ENCODE measurements at regions not wholly inside any gene's neighbourhood (a gene's known extent, or its start where the extent isn't known, plus 50 kb on each side); places are given as distances from the start of the nearest gene placed in this dataset.
"Not testable (repeated sequence)": the region's sequence is repeated elsewhere in the genome, so short reads cannot be mapped to it uniquely, and the experiment has no call there.

GRCh38 chr2:34519659-34520058 is 920.6 kb upstream of the FAM98A start:
- H3K27ac ChIP-seq, result no peak overlapping the region
- H3K4me3 ChIP-seq, result no peak overlapping the region
- DNase-seq, result no peak
- no peaks in the 10 kb centered on the region for H3K4me1 ChIP-seq
- no peaks in the 10 kb centered on the region for H3K9me3 ChIP-seq
- no peak for FAIRE-seq
- H3K36me3 ChIP-seq, result no peaks in the 10 kb centered on the region
- no peak for ATAC-seq
- intact Hi-C loops (cut with DNase I), result no loop called here
- 72 to 74% methylated on average over 3 of the region's 3 CpGs for WGBS, 2 donors
- H3K27me3 ChIP-seq, result no peaks in the 10 kb centered on the region
- no peak for TF ChIP-seq CTCF (IDR thresholded peaks at IDR 0.05)

GRCh38 chr2:34498561-34498960 is 899.5 kb upstream of the FAM98A start:
- H3K9me3 ChIP-seq, result no peaks in the 10 kb centered on the region
- FAIRE-seq, result no peak
- WGBS, 2 donors, result 95 to 100% methylated on average over 1 of the region's 1 CpG
- no peak for TF ChIP-seq CTCF (IDR thresholded peaks at IDR 0.05)
- intact Hi-C loops (cut with DNase I), result no loop called here
- no peak for DNase-seq
- no peaks in the 10 kb centered on the region for H3K36me3 ChIP-seq
- ATAC-seq, result no peak
- no peak overlapping the region for H3K4me3 ChIP-seq
- H3K27me3 ChIP-seq, result no peaks in the 10 kb centered on the region
- no peak overlapping the region for H3K27ac ChIP-seq
- H3K4me1 ChIP-seq, result no peaks in the 10 kb centered on the region

- H3K4me1 ChIP-seq; FAIRE-seq; H3K27me3 ChIP-seq; H3K27ac ChIP-seq; H3K36me3 ChIP-seq; ATAC-seq; DNase-seq; H3K4me3 ChIP-seq; intact Hi-C loops (cut with DNase I); H3K9me3 ChIP-seq: not testable (repeated sequence)
- WGBS, 2 donors, result 92% methylated on average over 18 of the region's 18 CpGs; no CpG with 5 or more reads in 1 of the 2 donors
Measured at GRCh38 chr2:34494192-34494591, 895.1 kb upstream of the FAM98A start.

- intact Hi-C loops (cut with DNase I), result no loop called here
- no peaks in the 10 kb centered on the region for H3K27me3 ChIP-seq
- H3K4me1 ChIP-seq, result no peaks in the 10 kb centered on the region
- WGBS, 2 donors, result 61 to 71% methylated on average over 3 of the region's 3 CpGs
- TF ChIP-seq CTCF (IDR thresholded peaks at IDR 0.05), result no peak
- H3K36me3 ChIP-seq, result no peaks in the 10 kb centered on the region
- no peak overlapping the region for H3K27ac ChIP-seq
- ATAC-seq (peak in 3 of 4 donors; percentile 66 to 76 (median 68)), DNase-seq (no peak), FAIRE-seq (no peak)
- no peak overlapping the region for H3K4me3 ChIP-seq
- H3K9me3 ChIP-seq, result no peaks in the 10 kb centered on the region
Measured at GRCh38 chr2:34492561-34493455, 893.7 kb upstream of the FAM98A start.

- FAIRE-seq, result no peak
- Histone ChIP-seq H3K27ac (no peak overlapping the region), H3K27me3 (no peaks in the 10 kb centered on the region), H3K4me3 (no peak overlapping the region), H3K4me1 (no peaks in the 10 kb centered on the region), H3K9me3 (no peaks in the 10 kb centered on the region), H3K36me3 (no peaks in the 10 kb centered on the region)
- no peak for ATAC-seq
- no peak for DNase-seq
- intact Hi-C loops (cut with DNase I), result no loop called here
- 54 to 62% methylated on average over 2 of the region's 2 CpGs for whole genome bisulfite sequencing, 2 donors
- TF ChIP-seq CTCF (IDR thresholded peaks at IDR 0.05), result no peak
Measured at GRCh38 chr2:34486965-34487364, 887.9 kb upstream of the FAM98A start.
